Caco-2 (cell line): ENCODE measurements at regions not wholly inside any gene's neighbourhood (a gene's known extent, or its start where the extent isn't known, plus 50 kb on each side); places are given as distances from the start of the nearest gene placed in this dataset.

ENCODE experiments used
- BruUV-seq: library from RNA; stranded (reverse); fragments of 400-500 nt; replicated peaks from 2 replicates; lab custom pipeline; 2021; lab: Mats Ljungman, UMichigan
- CTCF ChIA-PET: fragments of 300-600 bp; sonication (Branson Sonifier 250); formaldehyde crosslinking; loops from one replicate; lab custom pipeline; 2022; ENCODE audit warnings: antibody characterized with exemption; lab: Charles Lee
- POLR2A ChIA-PET: fragments of 300-600 bp; sonication (Branson Sonifier 250); formaldehyde crosslinking; loops from one replicate; lab custom pipeline; 2022; ENCODE audit warnings: antibody characterized with exemption; lab: Charles Lee
- DNase-seq, 2 experiments: peaks; one replicate each; pipeline versions ENCODE4 v3.0.0 to v3.0.0-alpha.2; 2020 to 2022
- H3K27me3 ChIP-seq: replicated peaks from 2 replicates; pipeline ENCODE4 v1.6.0; 2011; ENCODE audit warnings: low read length; ENCODE audit not compliant: control insufficient read depth, insufficient read depth
- H3K36me3 ChIP-seq: 2 replicates; pipeline ENCODE4 v1.5.1; 2011; ENCODE audit warnings: low read length; ENCODE audit not compliant: control insufficient read depth, insufficient read depth
- H3K4me1 ChIP-seq: fragments of 250-450 bp; sonication (Bioruptor Pico); 2 replicates; pipeline ENCODE4 v1.5.1; 2020; ENCODE audit warnings: mild to moderate bottlenecking
- H3K4me3 ChIP-seq: 2 replicates; pipeline ENCODE4 v1.5.1; 2011; ENCODE audit warnings: low read depth, mild to moderate bottlenecking, control low read depth, low read length
- H3K9me3 ChIP-seq: fragments of 250-450 bp; sonication (Bioruptor Pico); 2 replicates; pipeline ENCODE4 v1.5.1; 2020; ENCODE audit warnings: mild to moderate bottlenecking, moderate library complexity
- H3K27ac Mint-ChIP-seq: one replicate; pipeline ENCODE4 v1.8.0; 2022; ENCODE audit warnings: mixed read lengths; ENCODE audit not compliant: unreplicated experiment
- H3K27me3 Mint-ChIP-seq: one replicate; pipeline ENCODE4 v1.8.0; 2022; ENCODE audit warnings: mixed read lengths; ENCODE audit not compliant: insufficient read depth, unreplicated experiment
- H3K36me3 Mint-ChIP-seq: one replicate; pipeline ENCODE4 v1.8.0; 2022; ENCODE audit warnings: mild to moderate bottlenecking, mixed read lengths; ENCODE audit not compliant: insufficient read depth, unreplicated experiment
- H3K4me1 Mint-ChIP-seq: one replicate; pipeline ENCODE4 v1.8.0; 2022; ENCODE audit warnings: low read depth, mixed read lengths; ENCODE audit not compliant: unreplicated experiment
- H3K4me3 Mint-ChIP-seq: one replicate; pipeline ENCODE4 v1.8.0; 2022; ENCODE audit warnings: mild to moderate bottlenecking, moderate library complexity, mixed read lengths; ENCODE audit not compliant: unreplicated experiment
- H3K9me3 Mint-ChIP-seq: one replicate; pipeline ENCODE4 v1.8.0; 2022; ENCODE audit warnings: mixed read lengths; ENCODE audit not compliant: unreplicated experiment
- intact Hi-C: fragments of 100-400 bp; cut with micrococcal nuclease; formaldehyde crosslinking; loops from one replicate; pipeline ENCODE4 v1.10.0; 2022; ENCODE audit not compliant: unreplicated experiment
- TF ChIP-seq, protein P1 (sequence below), 2 experiments: fragments of 200-600 bp in 1 of 2; IDR thresholded peaks; 1 replicate in 1 of 2; 2 replicates in 1 of 2; pipeline versions ENCODE4 v1.5.1 to v1.8.0; 2011 to 2022; ENCODE audit warnings: antibody characterized with exemption in 1 of 2, control low read depth in 1 of 2, inconsistent platforms in 1 of 2, low read depth in 1 of 2, low read length in 1 of 2, mild to moderate bottlenecking in 1 of 2, moderate library complexity in 1 of 2; ENCODE audit not compliant: insufficient read depth in 1 of 2, severe bottlenecking in 1 of 2, unreplicated experiment in 1 of 2

DNA sequence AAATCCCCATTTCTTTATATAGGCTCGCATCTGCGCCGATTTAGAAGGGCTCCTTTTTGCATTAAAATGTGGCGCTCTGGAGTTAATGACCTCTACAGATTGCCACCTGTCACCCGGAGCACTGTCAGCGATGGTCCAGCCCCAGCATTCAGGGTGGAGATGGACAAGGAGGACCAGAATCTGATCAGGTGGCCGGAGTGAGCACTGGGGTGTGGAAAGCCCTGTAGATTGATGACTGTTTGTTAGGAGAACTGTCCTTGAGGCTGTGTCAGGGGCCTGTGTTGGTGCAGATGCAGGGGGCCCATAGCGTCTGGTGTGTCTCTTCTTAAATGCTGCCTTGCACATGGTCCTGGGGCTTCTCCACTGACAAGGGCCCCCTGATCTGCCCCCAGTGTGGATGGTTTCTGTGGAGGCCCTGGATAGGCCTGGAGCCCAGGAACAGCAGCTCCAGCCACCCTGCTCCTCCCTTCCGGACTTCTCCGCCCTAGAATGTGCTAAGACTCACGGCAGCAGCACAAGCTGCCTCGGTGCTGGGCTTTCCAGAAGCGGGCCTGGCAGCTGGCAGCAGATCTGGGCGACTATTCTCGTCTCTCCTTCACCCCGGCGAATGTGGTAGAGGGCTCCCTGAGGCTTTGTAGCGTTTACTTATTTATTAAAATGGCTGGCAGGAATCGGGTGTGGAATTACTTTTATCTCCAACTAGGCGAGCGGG lies 1333.3 kb downstream of the BRD1 start:
- Histone ChIP-seq H3K9me3 (no peaks in the 10 kb centered on the region), H3K36me3 (no peaks in the 10 kb centered on the region), H3K27me3 (no peaks in the 10 kb centered on the region), H3K4me3 (no peak overlapping the region), H3K4me1 (no peaks in the 10 kb centered on the region)
- H3K27ac Mint-ChIP-seq: no peak overlapping the region
- H3K9me3 Mint-ChIP-seq: no peaks in the 10 kb centered on the region
- H3K4me1 Mint-ChIP-seq: no peaks in the 10 kb centered on the region
- H3K36me3 Mint-ChIP-seq: peaks cover 7% of the 10 kb centered on the region
- no peak overlapping the region for H3K4me3 Mint-ChIP-seq
- DNase-seq: peak in 1 of 2 experiments; percentile 11
- TF ChIP-seq, protein P1, sequence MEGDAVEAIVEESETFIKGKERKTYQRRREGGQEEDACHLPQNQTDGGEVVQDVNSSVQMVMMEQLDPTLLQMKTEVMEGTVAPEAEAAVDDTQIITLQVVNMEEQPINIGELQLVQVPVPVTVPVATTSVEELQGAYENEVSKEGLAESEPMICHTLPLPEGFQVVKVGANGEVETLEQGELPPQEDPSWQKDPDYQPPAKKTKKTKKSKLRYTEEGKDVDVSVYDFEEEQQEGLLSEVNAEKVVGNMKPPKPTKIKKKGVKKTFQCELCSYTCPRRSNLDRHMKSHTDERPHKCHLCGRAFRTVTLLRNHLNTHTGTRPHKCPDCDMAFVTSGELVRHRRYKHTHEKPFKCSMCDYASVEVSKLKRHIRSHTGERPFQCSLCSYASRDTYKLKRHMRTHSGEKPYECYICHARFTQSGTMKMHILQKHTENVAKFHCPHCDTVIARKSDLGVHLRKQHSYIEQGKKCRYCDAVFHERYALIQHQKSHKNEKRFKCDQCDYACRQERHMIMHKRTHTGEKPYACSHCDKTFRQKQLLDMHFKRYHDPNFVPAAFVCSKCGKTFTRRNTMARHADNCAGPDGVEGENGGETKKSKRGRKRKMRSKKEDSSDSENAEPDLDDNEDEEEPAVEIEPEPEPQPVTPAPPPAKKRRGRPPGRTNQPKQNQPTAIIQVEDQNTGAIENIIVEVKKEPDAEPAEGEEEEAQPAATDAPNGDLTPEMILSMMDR (IDR thresholded peaks at IDR 0.05; ENCODE audit: insufficient read depth in 1 of 2, low read depth in 1 of 2, low read length in 1 of 2, severe bottlenecking in 1 of 2, unreplicated experiment in 1 of 2): no peak
- no TSS peak for BruUV-seq
- ChIA-PET POLR2A (no interaction called here), CTCF (no interaction called here)
- peaks cover 13% of the 10 kb centered on the region for H3K27me3 Mint-ChIP-seq
- intact Hi-C loops: no loop called here

DNA sequence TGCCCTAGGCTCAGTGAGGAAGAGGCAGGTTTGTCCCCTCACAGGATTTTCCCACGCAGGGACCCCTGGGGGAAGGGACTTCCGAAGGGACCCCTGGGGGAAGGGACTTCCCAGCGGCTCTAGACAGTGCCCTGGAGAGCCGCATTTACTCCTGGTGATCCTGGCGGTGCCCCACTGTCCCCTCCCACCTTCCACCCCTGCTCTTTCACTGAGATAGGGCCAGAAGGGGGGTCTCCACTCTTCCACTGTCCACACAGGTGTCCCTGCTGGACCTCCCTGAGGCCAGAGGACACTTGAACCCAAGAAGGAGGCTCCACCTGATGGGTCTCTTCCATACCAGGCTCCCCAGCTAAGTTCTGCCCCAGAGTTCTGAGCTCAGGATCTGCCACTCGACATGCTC lies 1333.9 kb downstream of the BRD1 start:
- Mint-ChIP-seq H3K36me3 (peaks cover 1% of the 10 kb centered on the region), H3K4me1 (no peaks in the 10 kb centered on the region), H3K9me3 (no peaks in the 10 kb centered on the region), H3K27me3 (peaks cover 11% of the 10 kb centered on the region), H3K27ac (no peak overlapping the region), H3K4me3 (no peak overlapping the region)
- Histone ChIP-seq H3K4me1 (no peaks in the 10 kb centered on the region), H3K4me3 (no peak overlapping the region), H3K27me3 (no peaks in the 10 kb centered on the region), H3K36me3 (no peaks in the 10 kb centered on the region), H3K9me3 (no peaks in the 10 kb centered on the region)
- intact Hi-C loops: no loop called here
- no TSS peak for BruUV-seq
- TF ChIP-seq, protein P1 (IDR thresholded peaks at IDR 0.05; ENCODE audit: insufficient read depth in 1 of 2, low read depth in 1 of 2, low read length in 1 of 2, severe bottlenecking in 1 of 2, unreplicated experiment in 1 of 2): no peak
- POLR2A ChIA-PET: no interaction called here
- peak in 1 of 2 experiments; percentile 14 for DNase-seq
- CTCF ChIA-PET: no interaction called here

DNA sequence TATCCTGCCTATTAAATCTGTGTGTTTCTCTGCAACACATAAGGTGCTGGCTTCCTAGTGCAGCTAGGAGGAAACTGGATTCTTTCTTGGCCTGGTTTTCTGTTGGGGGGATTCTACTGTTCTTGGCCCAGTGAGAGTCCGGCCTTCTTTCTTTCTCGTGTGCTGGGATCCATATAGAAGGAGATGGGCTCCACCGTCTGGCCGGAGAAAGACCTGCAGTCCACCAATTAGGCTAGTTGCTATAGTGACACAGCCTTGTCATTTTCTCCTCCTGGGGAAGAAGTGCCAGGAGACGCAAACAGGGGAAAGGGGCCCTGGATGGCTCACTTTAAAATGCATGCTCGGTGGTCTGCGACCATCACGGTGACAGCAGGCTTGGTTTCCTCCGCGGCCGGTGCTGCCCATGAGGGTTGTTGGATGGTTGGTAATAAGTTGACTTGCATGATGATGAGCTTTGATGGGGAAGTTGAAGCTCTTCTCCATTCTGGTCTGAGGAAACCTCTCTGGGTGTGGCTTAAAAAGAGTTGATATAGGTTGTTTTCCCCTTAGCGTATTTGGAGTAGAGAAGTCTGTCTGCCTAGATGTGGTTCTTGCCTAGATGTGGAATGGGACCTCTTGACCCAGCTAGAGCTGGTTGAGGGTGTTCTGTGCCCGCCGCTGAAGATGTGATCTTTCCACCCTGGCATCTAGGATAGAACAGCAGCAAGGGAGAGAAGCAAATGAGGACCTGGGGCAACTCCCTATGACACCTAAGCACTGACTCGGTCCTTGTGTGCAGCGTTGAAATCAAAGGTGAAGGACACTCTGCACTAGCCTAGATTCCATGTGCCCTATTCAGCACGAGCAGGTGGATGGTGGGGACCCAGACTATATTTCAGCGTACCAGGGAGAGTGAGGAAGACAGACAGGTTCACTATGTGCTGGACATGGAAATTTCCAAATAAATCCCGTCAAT lies 1335.0 kb downstream of the BRD1 start:
- Histone ChIP-seq H3K9me3 (no peaks in the 10 kb centered on the region), H3K4me3 (no peak overlapping the region), H3K36me3 (no peaks in the 10 kb centered on the region), H3K4me1 (no peaks in the 10 kb centered on the region), H3K27me3 (no peaks in the 10 kb centered on the region)
- TF ChIP-seq, protein P1 (IDR thresholded peaks at IDR 0.05; ENCODE audit: insufficient read depth in 1 of 2, low read depth in 1 of 2, low read length in 1 of 2, severe bottlenecking in 1 of 2, unreplicated experiment in 1 of 2): peak; percentile 63 to 72
- intact Hi-C loops: no loop called here
- ChIA-PET POLR2A (no interaction called here), CTCF (no interaction called here)
- peak; percentile 60 to 62 for DNase-seq
- Mint-ChIP-seq H3K27me3 (peaks cover 11% of the 10 kb centered on the region), H3K36me3 (no peaks in the 10 kb centered on the region), H3K27ac (peak overlapping the region; percentile 50), H3K4me3 (no peak overlapping the region), H3K4me1 (no peaks in the 10 kb centered on the region), H3K9me3 (no peaks in the 10 kb centered on the region)
- BruUV-seq: no TSS peak
